GM18505 (cell line): ENCODE measurements at regions not wholly inside any gene's neighbourhood (a gene's known extent, or its start where the extent isn't known, plus 50 kb on each side); places are given as distances from the start of the nearest gene placed in this dataset.

Experiments
- ATAC-seq: cut with Tn5 transposase; IDR thresholded peaks from one replicate; pipeline ENCODE4 v1.9.1; 2021; ENCODE audit not compliant: unreplicated experiment
- POLR2A ChIP-seq: IDR thresholded peaks from 4 replicates; pipeline ENCODE4 v1.6.1; 2011; ENCODE audit warnings: borderline replicate concordance; ENCODE audit not compliant: insufficient read depth, insufficient read length; ENCODE audit errors: extremely low read depth

DNA sequence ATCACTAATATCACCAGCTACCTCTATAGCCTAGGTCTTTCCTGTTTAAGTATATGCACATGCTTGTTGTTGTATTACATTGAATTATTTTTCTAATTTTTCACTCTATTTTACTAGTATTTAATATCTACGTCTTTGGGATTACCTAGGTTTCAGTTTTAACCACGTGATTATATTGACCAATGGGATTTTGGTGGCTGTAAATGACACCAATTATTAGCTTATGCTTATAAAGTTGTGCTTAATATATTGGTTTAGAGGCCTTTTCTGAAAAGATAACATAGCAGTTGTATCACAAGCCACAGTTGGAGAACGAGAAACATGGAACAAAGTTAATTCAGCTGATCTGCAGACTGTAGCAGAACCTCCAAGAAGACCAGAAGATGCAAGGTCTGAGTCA lies 104.8 kb upstream of the PRDM9 start:
- no peak for ATAC-seq
- TF ChIP-seq POLR2A, result no peak

- ATAC-seq, result no peak
- TF ChIP-seq POLR2A, result no peak
Measured at GRCh38 chr5:23400951-23401350, 106.5 kb upstream of the PRDM9 start.

DNA sequence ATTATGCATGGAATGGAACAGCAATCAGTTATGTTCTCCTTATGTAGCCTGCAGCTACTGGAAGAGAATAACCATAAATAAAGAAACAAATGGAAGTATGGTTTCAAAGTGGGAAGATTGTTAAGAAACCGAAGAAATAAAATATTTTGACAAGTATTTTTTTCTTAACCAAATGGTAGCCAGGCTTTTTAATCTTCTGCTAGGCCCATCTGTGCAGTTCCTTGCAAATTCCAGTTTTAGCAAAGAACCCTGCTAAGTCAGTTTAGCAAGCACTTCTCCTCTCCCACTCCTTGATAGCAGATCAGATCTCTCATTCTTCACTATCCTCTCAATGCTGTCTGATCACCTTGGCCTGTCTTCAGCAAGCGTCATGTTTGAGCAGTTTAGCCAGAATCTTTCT lies 111.1 kb upstream of the PRDM9 start:
- no peak for TF ChIP-seq POLR2A
- ATAC-seq, result no peak

DNA sequence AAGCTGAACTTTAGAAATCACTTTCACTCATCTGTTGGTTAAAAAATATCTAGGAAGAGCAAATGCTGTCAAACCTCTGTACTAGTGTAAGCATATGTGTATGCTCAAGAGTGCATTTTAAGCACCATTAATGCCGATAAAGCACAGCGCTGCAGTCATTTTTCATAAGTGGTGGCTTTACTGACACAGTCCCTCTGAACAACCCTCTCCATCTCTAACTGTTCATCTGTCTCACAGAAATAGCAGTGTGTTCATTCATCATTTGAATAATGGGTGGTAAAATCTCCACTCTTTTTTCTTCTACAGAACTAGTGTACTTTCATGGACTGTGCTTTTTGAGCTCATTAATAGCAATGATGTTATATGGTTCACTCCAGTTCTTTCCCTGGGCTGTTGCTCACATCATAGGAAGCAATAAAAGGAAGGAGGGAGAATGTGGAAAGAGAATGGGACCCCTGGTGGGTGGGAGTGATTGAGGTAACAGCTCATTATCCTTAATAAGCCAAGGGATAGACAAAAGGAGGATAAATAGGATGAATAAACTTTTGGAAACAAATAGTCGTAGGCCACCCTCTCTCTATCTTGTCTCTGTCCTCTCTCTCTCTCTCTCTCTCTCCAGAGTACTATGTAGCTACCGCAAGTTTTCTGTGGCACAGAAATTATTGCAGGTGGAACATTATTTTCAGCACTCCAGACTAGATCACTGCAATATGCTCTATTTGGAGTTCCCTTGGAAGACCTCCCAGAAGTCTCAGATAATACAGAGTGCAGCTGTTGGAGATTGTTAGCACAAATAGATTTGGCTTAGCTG lies 117.9 kb upstream of the PRDM9 start:
- TF ChIP-seq POLR2A, result no peak
- no peak for ATAC-seq

DNA sequence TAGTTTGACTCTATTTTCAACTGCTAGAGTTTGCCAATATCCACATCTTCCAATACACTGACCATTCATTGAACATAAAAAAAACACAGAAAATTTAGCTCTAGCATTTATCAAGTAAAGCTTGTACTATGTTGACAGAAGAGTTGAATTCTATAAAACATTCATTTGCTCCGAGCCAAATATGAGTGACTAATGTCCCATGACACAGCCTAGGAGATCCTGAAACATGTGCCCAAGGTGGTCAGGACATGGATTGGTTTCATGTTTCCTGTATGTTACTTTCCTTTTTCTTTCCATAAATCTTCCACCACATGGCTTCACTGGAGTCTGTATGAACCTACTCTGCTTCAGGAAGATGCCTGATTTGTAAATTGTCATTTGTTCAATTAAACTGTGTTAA lies 122.4 kb upstream of the PRDM9 start:
- no peak for ATAC-seq
- TF ChIP-seq POLR2A, result no peak

- TF ChIP-seq POLR2A, result no peak
- no peak for ATAC-seq
Measured at GRCh38 chr5:23372177-23372576, 135.2 kb upstream of the PRDM9 start.

GRCh38 chr5:23368393-23368792 lies 139.0 kb upstream of the PRDM9 start:
- TF ChIP-seq POLR2A, result no peak
- ATAC-seq, result no peak

- TF ChIP-seq POLR2A, result no peak
- no peak for ATAC-seq
Measured at GRCh38 chr5:23367874-23368273, 139.5 kb upstream of the PRDM9 start.

DNA sequence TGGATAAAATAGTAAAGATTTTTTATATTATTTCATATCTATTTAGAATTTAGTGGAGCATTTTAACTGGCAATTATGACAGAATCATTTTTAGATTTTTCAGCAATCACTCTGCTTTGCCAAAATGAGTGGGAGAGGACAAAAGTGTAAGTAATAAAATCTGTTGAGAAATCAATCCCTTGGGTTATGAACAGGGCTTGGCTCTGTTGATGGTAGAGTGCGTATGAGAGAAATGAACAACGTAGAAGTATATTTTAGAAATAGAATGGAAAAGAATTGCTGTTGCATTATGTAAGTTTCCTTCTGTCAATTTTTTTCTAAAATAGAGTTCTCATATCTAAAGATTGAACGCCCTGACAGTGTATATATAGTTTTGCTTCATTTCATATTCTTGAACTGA lies 154.1 kb upstream of the PRDM9 start:
- TF ChIP-seq POLR2A, result no peak
- no peak for ATAC-seq

DNA sequence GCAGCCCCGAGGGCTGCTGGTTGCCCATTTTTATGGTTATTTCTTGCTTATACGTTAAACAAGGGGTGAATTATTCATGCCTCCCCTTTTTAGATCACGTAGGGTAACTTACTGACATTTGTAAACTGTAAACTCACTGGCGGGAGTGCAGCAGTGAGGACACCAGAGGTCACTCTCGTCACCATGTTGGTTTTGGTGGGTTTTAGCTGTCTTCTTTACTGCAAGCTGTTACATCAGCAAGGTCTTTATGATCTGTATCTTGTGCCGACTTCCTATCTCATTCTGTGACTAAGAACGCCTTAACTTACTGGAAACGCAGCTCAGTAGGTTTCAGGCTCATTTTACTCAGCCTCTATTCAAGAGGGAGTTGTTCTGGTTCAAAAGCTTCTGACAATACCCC lies 155.0 kb upstream of the PRDM9 start:
- no peak for ATAC-seq
- no peak for TF ChIP-seq POLR2A

DNA sequence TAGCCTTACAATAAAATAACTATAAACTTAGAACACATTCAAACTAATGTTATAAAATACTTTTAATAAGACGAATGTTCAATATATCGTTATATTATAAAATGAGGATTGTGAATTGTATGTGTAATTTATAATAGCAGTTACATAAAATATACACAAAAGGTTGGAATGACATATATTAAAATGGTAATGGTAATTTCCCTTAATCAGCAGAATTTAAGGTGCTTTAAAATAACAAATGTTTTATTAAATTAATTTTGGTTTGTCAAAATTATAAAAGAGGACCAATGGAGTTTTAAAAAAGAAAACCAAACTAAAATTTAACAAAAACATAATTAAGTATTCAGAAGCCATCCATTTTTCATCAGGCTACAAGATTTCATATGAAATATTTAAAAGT lies 164.3 kb upstream of the PRDM9 start:
- no peak for TF ChIP-seq POLR2A
- ATAC-seq, result no peak

GRCh38 chr5:23332650-23333251 lies 174.7 kb upstream of the PRDM9 start:
- no peak for ATAC-seq
- no peak for TF ChIP-seq POLR2A

- no peak for TF ChIP-seq POLR2A
- no peak for ATAC-seq
Measured at GRCh38 chr5:23330726-23331125, 176.7 kb upstream of the PRDM9 start.

DNA sequence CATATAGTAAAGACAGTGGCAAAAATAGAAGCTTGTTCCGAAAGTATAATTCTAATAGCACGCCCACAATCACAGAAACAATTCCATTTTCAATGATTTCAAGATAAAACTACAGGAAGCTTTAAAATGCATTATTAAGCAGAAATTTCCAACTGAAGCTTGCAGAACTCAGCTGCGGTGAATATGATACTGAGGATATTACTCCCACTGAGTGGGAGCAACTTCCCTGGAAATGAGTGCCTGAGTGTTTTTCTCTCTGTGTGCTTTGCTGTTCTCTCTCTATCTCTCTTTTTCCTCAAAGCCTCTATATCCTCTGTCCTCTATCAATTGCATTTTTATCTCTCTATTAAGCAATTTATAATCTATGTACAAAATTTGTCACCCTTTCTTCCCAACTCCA lies 187.5 kb upstream of the PRDM9 start:
- no peak for ATAC-seq
- no peak for TF ChIP-seq POLR2A

GRCh38 chr5:23318960-23319359 lies 188.4 kb upstream of the PRDM9 start:
- no peak for ATAC-seq
- TF ChIP-seq POLR2A, result no peak

GRCh38 chr5:23318166-23318565 lies 189.2 kb upstream of the PRDM9 start:
- no peak for ATAC-seq
- no peak for TF ChIP-seq POLR2A
